RWPE1 (cell line): ENCODE measurements at regions not wholly inside any gene's neighbourhood (a gene's known extent, or its start where the extent isn't known, plus 50 kb on each side); places are given as distances from the start of the nearest gene placed in this dataset.

Source experiments
- CTCF ChIA-PET: fragments of 350-600 bp; sonication (Branson Sonifier 250); formaldehyde crosslinking; extraction: SDS; loops from one replicate; lab custom pipeline; 2021; lab: Yijun Ruan, JAX
- POLR2A ChIA-PET: fragments of 400-600 bp; formaldehyde crosslinking; extraction: SDS; loops from one replicate; lab custom pipeline; 2020; ENCODE audit warnings: antibody characterized with exemption; ENCODE audit not compliant: low non-redundant PET; lab: Yijun Ruan, JAX
- DNase-seq: peaks from one replicate; pipeline ENCODE4 v3.0.0; 2012; ENCODE audit warnings: low spot score
- H3K27ac ChIP-seq: fragments of 450-650 bp; 2 replicates; pipeline ENCODE4 v1.5.1; 2017
- TF ChIP-seq, protein P1 (sequence below): fragments of 450-650 bp; conservative IDR thresholded peaks from 2 replicates; pipeline ENCODE4 v1.5.1; 2017; ENCODE audit warnings: low read depth, mild to moderate bottlenecking

DNA sequence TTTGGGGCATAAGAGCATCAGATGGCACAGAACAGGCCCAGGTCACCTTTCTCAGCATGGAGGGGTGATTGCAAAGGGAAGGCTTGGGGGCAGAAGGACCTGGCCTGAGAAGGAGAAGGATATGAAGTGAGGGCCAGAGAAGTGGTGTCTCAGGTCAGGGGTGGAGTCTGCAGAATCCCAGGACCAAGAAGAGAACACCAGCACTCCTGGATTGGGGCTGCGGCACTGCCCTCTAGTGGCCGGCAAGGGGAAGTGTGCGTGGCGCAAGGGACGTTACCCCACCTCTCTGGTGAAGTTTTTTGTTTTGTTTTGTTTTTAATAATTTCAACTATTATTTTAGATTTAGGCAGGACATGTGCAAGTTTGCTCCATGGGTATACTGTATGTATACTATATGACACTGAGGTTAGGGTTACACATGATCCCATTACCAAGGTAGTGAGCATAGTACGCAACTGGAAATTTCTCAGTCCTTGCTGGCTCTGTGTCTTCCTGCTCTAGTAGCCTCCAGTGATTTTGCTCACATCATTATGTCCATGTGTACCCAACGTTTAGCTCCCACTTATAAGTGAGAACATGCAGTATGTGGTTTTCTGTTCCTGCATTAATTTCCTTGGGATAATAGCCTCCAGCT, 1548.6 kb downstream of the EFNA5 start:
- TF ChIP-seq, protein P1, sequence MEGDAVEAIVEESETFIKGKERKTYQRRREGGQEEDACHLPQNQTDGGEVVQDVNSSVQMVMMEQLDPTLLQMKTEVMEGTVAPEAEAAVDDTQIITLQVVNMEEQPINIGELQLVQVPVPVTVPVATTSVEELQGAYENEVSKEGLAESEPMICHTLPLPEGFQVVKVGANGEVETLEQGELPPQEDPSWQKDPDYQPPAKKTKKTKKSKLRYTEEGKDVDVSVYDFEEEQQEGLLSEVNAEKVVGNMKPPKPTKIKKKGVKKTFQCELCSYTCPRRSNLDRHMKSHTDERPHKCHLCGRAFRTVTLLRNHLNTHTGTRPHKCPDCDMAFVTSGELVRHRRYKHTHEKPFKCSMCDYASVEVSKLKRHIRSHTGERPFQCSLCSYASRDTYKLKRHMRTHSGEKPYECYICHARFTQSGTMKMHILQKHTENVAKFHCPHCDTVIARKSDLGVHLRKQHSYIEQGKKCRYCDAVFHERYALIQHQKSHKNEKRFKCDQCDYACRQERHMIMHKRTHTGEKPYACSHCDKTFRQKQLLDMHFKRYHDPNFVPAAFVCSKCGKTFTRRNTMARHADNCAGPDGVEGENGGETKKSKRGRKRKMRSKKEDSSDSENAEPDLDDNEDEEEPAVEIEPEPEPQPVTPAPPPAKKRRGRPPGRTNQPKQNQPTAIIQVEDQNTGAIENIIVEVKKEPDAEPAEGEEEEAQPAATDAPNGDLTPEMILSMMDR = peak; percentile 94
- no peak overlapping the region for H3K27ac ChIP-seq
- CTCF ChIA-PET = interaction anchor here (0.6 to 1.0 kb wide), 2 partner anchors 45 to 903 kb away, joined by 3 to 4 read pairs; no protein-coding TSS in a partner anchor
- POLR2A ChIA-PET = no interaction called here
- DNase-seq = peak; percentile 68

DNA sequence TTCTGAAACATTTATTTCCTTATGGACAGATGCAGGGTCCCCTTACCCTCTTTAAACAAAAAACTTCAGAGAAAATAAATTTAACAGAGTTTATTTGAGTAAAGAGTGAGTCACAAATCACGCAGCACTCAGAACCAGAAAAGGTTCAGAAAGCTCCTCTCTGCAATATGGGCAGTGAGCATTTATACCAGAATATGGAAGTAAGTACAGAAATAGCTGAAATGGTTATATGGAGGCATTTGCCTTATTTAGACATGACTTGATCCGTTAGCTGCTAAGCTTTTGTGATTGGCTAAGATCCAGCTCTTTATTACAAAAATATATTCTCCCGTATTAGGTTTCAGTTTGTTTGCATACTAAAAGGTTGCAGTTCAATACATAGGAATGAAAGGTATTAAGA, 1554.1 kb downstream of the EFNA5 start:
- ChIA-PET CTCF (interaction anchor here (0.6 kb wide), 1 partner anchor 304 kb away, joined by 3 read pairs; no protein-coding TSS in a partner anchor), POLR2A (no interaction called here)
- no peak overlapping the region for H3K27ac ChIP-seq
- DNase-seq = no peak
- TF ChIP-seq, protein P1 = no peak

- TF ChIP-seq, protein P1 = no peak
- CTCF ChIA-PET = interaction anchor here (0.7 kb wide), 1 partner anchor 763 kb away, joined by 3 read pairs; no protein-coding TSS in a partner anchor
Observed at GRCh38 chr5:106113922-106114321, 1556.8 kb downstream of the EFNA5 start.

DNA sequence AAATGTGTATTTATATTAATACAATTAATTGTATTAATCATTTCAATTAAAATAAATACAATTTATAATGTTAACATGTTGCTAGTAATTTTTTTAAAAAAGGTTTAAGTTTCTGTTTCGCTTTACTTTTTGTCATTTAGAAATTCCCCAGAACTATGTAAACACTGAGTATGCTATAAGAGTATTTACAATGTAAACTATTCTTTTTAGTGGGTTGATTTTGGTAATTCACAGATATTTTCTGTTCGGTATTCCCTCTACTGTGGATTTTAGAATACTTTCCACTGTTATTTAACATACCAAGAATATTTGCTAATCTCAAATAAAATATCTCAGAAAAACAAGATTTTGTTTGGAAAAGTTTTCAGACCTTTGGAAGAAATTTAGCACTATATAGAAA, 1564.4 kb downstream of the EFNA5 start:
- no peak overlapping the region for H3K27ac ChIP-seq
- CTCF ChIA-PET = no interaction called here
- POLR2A ChIA-PET = no interaction called here
- TF ChIP-seq, protein P1 = no peak
- DNase-seq = no peak

More at GRCh38 chr5:106113922-106114321, 1556.8 kb downstream of the EFNA5 start:
- no peak overlapping the region for H3K27ac ChIP-seq
- no peak for DNase-seq
- POLR2A ChIA-PET = no interaction called here

GRCh38 chr5:106097340-106097739, 1573.4 kb downstream of the EFNA5 start:
- POLR2A ChIA-PET = no interaction called here
- CTCF ChIA-PET = no interaction called here
- no peak overlapping the region for H3K27ac ChIP-seq
- DNase-seq = no peak
- TF ChIP-seq, protein P1 = no peak

- no peak overlapping the region for H3K27ac ChIP-seq
- DNase-seq = no peak
- POLR2A ChIA-PET = no interaction called here
- TF ChIP-seq, protein P1 = no peak
- CTCF ChIA-PET = interaction anchor here (0.6 to 0.7 kb wide), 2 partner anchors 479 to 795 kb away, joined by 5 read pairs; no protein-coding TSS in a partner anchor
Observed at GRCh38 chr5:106094839-106095238, 1575.9 kb downstream of the EFNA5 start.
